ENCODE measurements at regions not wholly inside any gene's neighbourhood (a gene's known extent, or its start where the extent isn't known, plus 50 kb on each side); places are given as distances from the start of the nearest gene placed in this dataset.

DNA sequence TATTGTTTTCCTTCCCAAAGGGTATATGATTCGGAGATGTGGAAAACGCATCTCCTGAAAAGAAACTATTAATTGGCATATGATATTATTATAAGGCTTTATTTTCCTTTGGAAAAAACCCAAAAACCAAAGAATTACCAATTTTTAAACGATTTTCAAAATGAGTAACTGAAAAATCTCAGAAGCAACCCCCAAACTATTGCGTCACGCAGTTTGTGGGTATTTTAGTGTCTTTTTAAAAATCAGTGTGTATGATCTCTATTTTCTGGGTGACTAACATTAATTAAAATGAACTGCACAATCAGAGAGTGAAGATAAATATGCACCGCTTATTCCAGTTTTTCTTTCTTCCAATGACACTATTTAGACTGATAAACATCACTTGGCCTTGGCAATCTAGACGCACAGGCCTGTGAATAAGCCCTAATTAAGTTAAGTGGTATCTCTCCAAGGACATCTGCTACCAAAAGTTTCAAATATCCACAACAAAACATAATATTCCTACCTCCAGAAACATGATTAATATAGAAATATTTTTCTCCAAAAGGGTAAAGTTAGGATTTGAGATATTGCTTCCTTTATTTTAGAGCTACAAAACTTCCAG is 511.5 kb upstream of the FAM241A start:
- H2BK12ac ChIP-seq (ENCODE audit: low read depth, low read length): no peak overlapping the region
- 81% methylated on average over 7 of the region's 7 CpGs; no CpG with 5 or more reads in 1 of the 2 experiments for WGBS, 2 experiments (ENCODE audit: extremely low coverage in 1 of 2, insufficient coverage in 1 of 2, insufficient read length in 1 of 2, insufficient replicate concordance in 2 of 2, low coverage in 1 of 2, low lambda C conversion rate in 2 of 2, missing lambda C conversion rate in 1 of 2)
- no peak for FAIRE-seq
- H4K20me1 ChIP-seq (replicated peaks in 1 of 2; ENCODE audit: control insufficient read depth in 1 of 2, insufficient read depth in 2 of 2, low read length in 2 of 2): no peaks in the 10 kb centered on the region
- no peak overlapping the region for H3K4ac ChIP-seq (replicated peaks; ENCODE audit: insufficient read length, low read depth, low read length)
- no peak overlapping the region for H2BK120ac ChIP-seq (replicated peaks; ENCODE audit: low read depth, low read length)
- no peaks in the 10 kb centered on the region for H3K79me1 ChIP-seq (ENCODE audit: low read depth, low read length)
- CTCF ChIA-PET (ENCODE audit: partially characterized antibody): interaction anchor here (1.3 to 1.5 kb wide), 3 partner anchors 11 to 498 kb away, joined by 3 to 4 read pairs (median 3); no protein-coding TSS in a partner anchor
- H3K14ac ChIP-seq (ENCODE audit: insufficient read length): no peak overlapping the region
- H2BK5ac ChIP-seq (ENCODE audit: low read depth, low read length): no peak overlapping the region
- H3K79me2 ChIP-seq (ENCODE audit: control insufficient read depth in 1 of 2, insufficient read depth in 2 of 2, low read length in 2 of 2): no peaks in the 10 kb centered on the region
- no peaks in the 10 kb centered on the region for H3K36me3 ChIP-seq (ENCODE audit: control insufficient read depth in 2 of 4, insufficient read depth in 4 of 4, low read length in 3 of 4)
- H3K4me1 ChIP-seq (replicated peaks in 1 of 4; ENCODE audit: control insufficient read depth in 3 of 4, insufficient read depth in 4 of 4, low read length in 3 of 4): no peaks in the 10 kb centered on the region
- no peak overlapping the region for H3K4me3 ChIP-seq (ENCODE audit: extremely low read depth in 1 of 4, insufficient read depth in 2 of 4, low read depth in 3 of 4, low read length in 4 of 4)
- H2AFZ ChIP-seq (ENCODE audit: low read length): no peak overlapping the region
- TF ChIP-seq ATF2 (IDR thresholded peaks at IDR 0.05; ENCODE audit: low read length) (no peak), SP2 (IDR thresholded peaks at IDR 0.05; ENCODE audit: low read length) (no peak), CEBPB (IDR thresholded peaks at IDR 0.05; ENCODE audit: low read depth, low read length) (peak; percentile 61; the same call in 1 of the 2 replicates)
- H3K23ac ChIP-seq (ENCODE audit: insufficient read length): no peak overlapping the region
- H3K9me3 ChIP-seq (ENCODE audit: insufficient read depth in 2 of 2, low read depth in 1 of 2, low read length in 1 of 2): no peaks in the 10 kb centered on the region
- H3K9ac ChIP-seq (replicated peaks in 1 of 4; ENCODE audit: extremely low read depth in 1 of 4, low read depth in 3 of 4, low read length in 3 of 4): no peak overlapping the region
- no peaks in the 10 kb centered on the region for H3K23me2 ChIP-seq (ENCODE audit: low read depth, low read length)
- H3K18ac ChIP-seq (ENCODE audit: extremely low read depth, low read length): no peak overlapping the region
- no peak for DNase-seq (ENCODE audit: low read depth in 1 of 2, low spot score in 2 of 2)
- no peak overlapping the region for H3K4me2 ChIP-seq (ENCODE audit: insufficient read depth in 1 of 2, low read depth in 2 of 2, low read length in 2 of 2)
- no peak overlapping the region for H3K56ac ChIP-seq (replicated peaks; ENCODE audit: insufficient read length, low read depth, low read length)
- H2AK5ac ChIP-seq (ENCODE audit: low read depth, low read length): no peak overlapping the region
- POLR2A ChIA-PET (ENCODE audit: partially characterized antibody): no interaction called here
- H3K27me3 ChIP-seq (replicated peaks in 1 of 4; ENCODE audit: control insufficient read depth in 3 of 4, extremely low read depth in 1 of 4, insufficient read depth in 3 of 4, low read length in 3 of 4): no peaks in the 10 kb centered on the region
- H4K8ac ChIP-seq (ENCODE audit: extremely low read depth, insufficient read depth, low read length): no peak overlapping the region
- H2BK20ac ChIP-seq (ENCODE audit: low read length): no peak overlapping the region
- no peak overlapping the region for H4K91ac ChIP-seq (replicated peaks; ENCODE audit: insufficient read length, low read length)
- H3K27ac ChIP-seq (ENCODE audit: low read depth, low read length): no peak overlapping the region
- H4K5ac ChIP-seq (ENCODE audit: insufficient read length, low read depth, low read length): no peak overlapping the region
- no peak overlapping the region for H2BK15ac ChIP-seq (ENCODE audit: low read length)
